NT2/D1 (cell line): ENCODE measurements at regions not wholly inside any gene's neighbourhood (a gene's known extent, or its start where the extent isn't known, plus 50 kb on each side); places are given as distances from the start of the nearest gene placed in this dataset.
"Not testable (repeated sequence)": the region's sequence is repeated elsewhere in the genome, so short reads cannot be mapped to it uniquely, and the experiment has no call there.

ENCODE experiments used
- SUZ12 ChIP-seq: IDR thresholded peaks from 2 replicates; pipeline ENCODE4 v1.6.1; 2011; ENCODE audit not compliant: insufficient read length, insufficient read depth; ENCODE audit errors: extremely low read depth
- YY1 ChIP-seq: IDR thresholded peaks from 2 replicates; pipeline ENCODE4 v1.6.1; 2011; ENCODE audit not compliant: insufficient read length, insufficient read depth
- ZNF274 ChIP-seq: IDR thresholded peaks from 2 replicates; pipeline ENCODE4 v1.6.1; 2011; ENCODE audit warnings: mild to moderate bottlenecking, low read depth, low read length

DNA sequence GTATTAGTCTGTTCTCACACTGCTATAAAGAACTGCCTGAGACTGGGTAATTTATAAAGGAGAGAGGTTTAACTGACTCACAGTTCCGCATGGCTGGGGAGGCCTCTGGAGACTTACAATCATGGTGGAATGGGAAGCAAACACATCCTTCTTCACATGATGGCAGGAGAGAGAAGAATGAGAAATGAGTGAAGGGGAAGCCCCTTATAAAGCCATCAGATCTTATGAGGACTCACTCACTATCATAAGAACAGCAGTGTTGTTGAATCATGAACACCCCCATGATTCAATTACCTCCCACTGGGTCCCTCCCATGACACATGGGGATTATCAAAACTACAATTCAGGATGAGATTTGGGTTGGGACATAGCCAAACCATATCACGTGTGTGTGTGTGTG lies 1764.4 kb upstream of the SEL1L start:
- not testable (repeated sequence) for TF ChIP-seq ZNF274, SUZ12, YY1
